Neutrophil (primary cell): ENCODE measurements at regions not wholly inside any gene's neighbourhood (a gene's known extent, or its start where the extent isn't known, plus 50 kb on each side); places are given as distances from the start of the nearest gene placed in this dataset.

Source experiments
- H3K27ac ChIP-seq: fragments of 200-600 bp; sonication (generic); 2 replicates; pipeline ENCODE4 v1.5.1; 2016; ENCODE audit warnings: mild to moderate bottlenecking, moderate library complexity
- H3K27me3 ChIP-seq: fragments of 200-600 bp; sonication (generic); 2 replicates; pipeline ENCODE4 v1.6.0; 2016; ENCODE audit warnings: mild to moderate bottlenecking
- H3K36me3 ChIP-seq: fragments of 200-600 bp; sonication (generic); 2 replicates; pipeline ENCODE4 v1.5.1; 2017
- H3K4me1 ChIP-seq, 2 experiments: fragments of 200-600 bp in 1 of 2; sonication (generic) in 1 of 2; 1 replicate in 1 of 2; 2 replicates in 1 of 2; pipeline versions ENCODE4 v1.5.1 to v1.6.1; 2013 to 2016; ENCODE audit warnings: low read depth in 1 of 2, low read length in 1 of 2, mild to moderate bottlenecking in 1 of 2, moderate library complexity in 1 of 2; ENCODE audit not compliant: control insufficient read depth in 1 of 2, insufficient read depth in 1 of 2
- H3K4me3 ChIP-seq, 2 experiments: fragments of 200-600 bp in 1 of 2; sonication (generic) in 1 of 2; 1 replicate in 1 of 2; 2 replicates in 1 of 2; pipeline ENCODE4 v1.5.1; 2013 to 2016; ENCODE audit warnings: low read depth in 1 of 2, low read length in 1 of 2, mild to moderate bottlenecking in 1 of 2, moderate library complexity in 1 of 2
- H3K9me3 ChIP-seq: fragments of 200-600 bp; sonication (generic); 2 replicates; pipeline ENCODE4 v1.5.1; 2016
- TF ChIP-seq, protein P1 (sequence below): fragments of 200-600 bp; sonication (generic); IDR thresholded peaks from 2 replicates; pipeline ENCODE4 v1.5.1; 2016; ENCODE audit warnings: antibody characterized with exemption

DNA sequence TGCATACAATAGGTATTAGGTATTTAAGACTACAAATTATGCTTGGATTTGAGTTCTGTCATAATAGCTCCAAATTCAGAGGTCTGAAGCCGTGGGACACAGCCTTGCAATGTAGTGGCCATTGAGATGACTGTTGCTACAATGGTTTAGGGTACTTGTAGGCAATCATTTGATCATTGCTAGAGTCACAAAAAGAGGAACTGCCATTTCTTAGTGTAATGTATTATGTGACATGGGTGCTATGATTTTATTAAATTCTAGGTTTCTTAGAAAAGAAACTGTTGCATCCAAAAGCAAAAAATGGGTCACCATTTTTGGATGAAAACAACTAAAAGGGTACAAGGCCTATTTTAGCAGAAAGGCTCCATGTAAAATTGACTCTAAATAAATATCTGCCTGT is 129.9 kb upstream of the ZNF644 start:
- no peak overlapping the region for H3K27ac ChIP-seq
- H3K27me3 ChIP-seq: no peaks in the 10 kb centered on the region
- H3K9me3 ChIP-seq: no peaks in the 10 kb centered on the region
- TF ChIP-seq, protein P1, sequence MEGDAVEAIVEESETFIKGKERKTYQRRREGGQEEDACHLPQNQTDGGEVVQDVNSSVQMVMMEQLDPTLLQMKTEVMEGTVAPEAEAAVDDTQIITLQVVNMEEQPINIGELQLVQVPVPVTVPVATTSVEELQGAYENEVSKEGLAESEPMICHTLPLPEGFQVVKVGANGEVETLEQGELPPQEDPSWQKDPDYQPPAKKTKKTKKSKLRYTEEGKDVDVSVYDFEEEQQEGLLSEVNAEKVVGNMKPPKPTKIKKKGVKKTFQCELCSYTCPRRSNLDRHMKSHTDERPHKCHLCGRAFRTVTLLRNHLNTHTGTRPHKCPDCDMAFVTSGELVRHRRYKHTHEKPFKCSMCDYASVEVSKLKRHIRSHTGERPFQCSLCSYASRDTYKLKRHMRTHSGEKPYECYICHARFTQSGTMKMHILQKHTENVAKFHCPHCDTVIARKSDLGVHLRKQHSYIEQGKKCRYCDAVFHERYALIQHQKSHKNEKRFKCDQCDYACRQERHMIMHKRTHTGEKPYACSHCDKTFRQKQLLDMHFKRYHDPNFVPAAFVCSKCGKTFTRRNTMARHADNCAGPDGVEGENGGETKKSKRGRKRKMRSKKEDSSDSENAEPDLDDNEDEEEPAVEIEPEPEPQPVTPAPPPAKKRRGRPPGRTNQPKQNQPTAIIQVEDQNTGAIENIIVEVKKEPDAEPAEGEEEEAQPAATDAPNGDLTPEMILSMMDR: no peak
- no peak overlapping the region for H3K4me3 ChIP-seq
- peaks cover 5 to 7% of the 10 kb centered on the region in 2 experiments for H3K4me1 ChIP-seq
- no peaks in the 10 kb centered on the region for H3K36me3 ChIP-seq

DNA sequence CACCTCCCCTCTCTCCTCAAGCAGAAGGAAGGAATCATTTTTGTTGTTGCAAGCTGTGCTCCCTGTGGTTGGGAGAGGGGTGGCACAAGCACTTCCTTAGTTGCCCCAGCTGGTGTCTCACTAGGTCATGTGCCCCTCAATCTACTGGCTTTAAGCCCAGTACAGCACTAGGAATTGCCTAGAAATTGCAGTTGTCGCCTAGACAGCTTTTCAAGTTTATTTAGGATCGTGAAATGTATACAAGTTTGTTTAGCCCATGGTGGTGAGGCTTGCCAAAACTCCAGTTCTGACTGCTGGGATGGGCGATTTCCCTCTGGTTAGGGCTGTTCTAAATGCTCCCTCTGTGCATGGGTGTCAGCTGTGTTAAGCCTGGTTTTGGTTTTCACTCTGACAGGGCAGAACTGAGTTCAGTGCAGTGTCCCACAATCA is 126.8 kb upstream of the ZNF644 start:
- Histone ChIP-seq H3K4me1 (peaks cover 5 to 7% of the 10 kb centered on the region in 2 experiments), H3K36me3 (no peaks in the 10 kb centered on the region), H3K27me3 (no peaks in the 10 kb centered on the region), H3K4me3 (no peak overlapping the region), H3K9me3 (no peaks in the 10 kb centered on the region), H3K27ac (no peak overlapping the region)
- TF ChIP-seq, protein P1: no peak

DNA sequence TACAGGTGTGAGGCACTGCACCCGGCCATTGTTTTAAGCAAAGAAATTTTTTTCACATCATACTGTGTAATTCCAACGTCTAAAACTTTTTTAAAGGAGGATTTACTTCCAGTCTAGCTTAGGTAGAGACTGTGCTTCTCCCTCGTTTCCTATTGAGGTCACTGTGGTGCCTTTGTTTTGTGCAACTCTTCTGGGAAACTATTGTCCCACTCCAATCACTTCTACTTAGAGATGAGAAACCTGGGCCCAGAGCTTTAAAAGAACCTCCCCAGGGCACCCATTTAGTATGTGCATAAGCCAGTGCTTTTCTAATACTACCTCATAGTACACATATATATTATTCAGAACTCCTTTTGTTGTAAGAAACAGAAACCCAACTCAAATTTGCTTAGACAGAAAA is 120.0 kb upstream of the ZNF644 start:
- no peaks in the 10 kb centered on the region for H3K27me3 ChIP-seq
- TF ChIP-seq, protein P1: no peak
- H3K4me3 ChIP-seq: no peak overlapping the region
- no peaks in the 10 kb centered on the region for H3K36me3 ChIP-seq
- H3K9me3 ChIP-seq: no peaks in the 10 kb centered on the region
- H3K4me1 ChIP-seq: no peaks in the 10 kb centered on the region
- H3K27ac ChIP-seq: no peak overlapping the region

DNA sequence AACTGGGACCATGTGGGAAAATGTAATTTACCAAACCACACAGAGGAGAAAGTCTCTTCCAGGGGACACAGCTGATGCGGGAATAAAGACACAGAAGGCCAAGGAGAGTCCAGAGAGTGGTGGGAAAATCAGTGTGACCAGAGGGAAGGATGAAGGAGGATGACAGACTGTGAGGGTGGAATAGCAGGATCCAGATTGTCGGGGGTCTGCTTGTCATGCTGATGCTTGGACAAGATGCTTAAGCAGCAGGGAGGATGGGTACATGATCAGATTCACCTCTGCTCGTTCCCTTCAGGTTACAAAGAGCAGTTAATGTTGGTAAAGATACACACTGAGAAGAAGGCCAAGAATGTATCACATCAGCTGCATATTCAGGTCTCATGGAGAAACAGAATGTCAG is 117.1 kb upstream of the ZNF644 start:
- no peak overlapping the region for H3K4me3 ChIP-seq
- TF ChIP-seq, protein P1: no peak

DNA sequence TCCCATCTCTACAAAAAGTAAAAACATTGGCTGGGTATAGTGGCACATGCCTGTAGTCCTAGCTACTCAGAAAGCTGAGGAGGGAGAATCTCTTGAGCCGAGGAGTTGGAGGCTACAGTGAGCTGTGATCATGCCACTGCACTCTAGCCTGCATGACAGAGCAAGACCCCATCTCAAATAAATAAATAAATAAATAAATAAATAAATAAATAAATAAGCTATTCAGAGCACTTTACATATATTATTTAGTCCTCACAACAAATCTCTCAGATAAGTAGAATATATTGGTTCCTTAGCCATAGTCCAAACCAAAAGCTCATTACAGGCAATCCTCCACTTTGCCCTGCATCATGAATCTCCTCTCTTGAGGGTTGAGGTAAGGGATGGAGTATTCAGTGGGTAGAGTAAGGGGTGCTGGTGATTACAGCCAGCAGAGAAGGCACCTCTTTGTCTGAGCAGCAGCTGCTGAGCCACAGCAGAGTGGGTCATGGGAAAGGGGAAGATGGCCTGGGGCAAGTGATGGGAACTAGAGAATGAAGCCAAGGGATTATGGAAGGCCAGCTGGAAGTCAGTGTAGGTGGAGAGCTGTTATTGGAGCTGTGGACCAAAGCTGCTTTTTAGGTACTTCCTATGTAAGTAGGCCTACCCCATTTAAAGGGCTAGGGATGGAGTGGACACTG is 115.5 kb upstream of the ZNF644 start:
- TF ChIP-seq, protein P1: no peak
- Histone ChIP-seq H3K9me3 (no peaks in the 10 kb centered on the region), H3K27me3 (peaks cover 7% of the 10 kb centered on the region), H3K36me3 (no peaks in the 10 kb centered on the region), H3K4me1 (no peaks in the 10 kb centered on the region), H3K4me3 (no peak overlapping the region), H3K27ac (no peak overlapping the region)

More for the DNA sequence above, 117.1 kb upstream of the ZNF644 start:
- no peaks in the 10 kb centered on the region for H3K36me3 ChIP-seq
- no peaks in the 10 kb centered on the region for H3K9me3 ChIP-seq
- no peaks in the 10 kb centered on the region for H3K4me1 ChIP-seq
- H3K27me3 ChIP-seq: peaks cover 2% of the 10 kb centered on the region
- no peak overlapping the region for H3K27ac ChIP-seq
